HFF-Myc (cell line): ENCODE measurements at regions not wholly inside any gene's neighbourhood (a gene's known extent, or its start where the extent isn't known, plus 50 kb on each side); places are given as distances from the start of the nearest gene placed in this dataset.

ENCODE experiments used
- DNase-seq: peaks from one replicate; pipeline ENCODE4 v3.0.0-alpha.2; 2011; ENCODE audit warnings: low read depth; ENCODE audit errors: extremely low read depth
- H3K4me3 ChIP-seq: replicated peaks from 2 replicates; pipeline ENCODE4 v1.5.1; 2011; ENCODE audit warnings: low read depth, mild to moderate bottlenecking, control low read depth, low read length
- TF ChIP-seq, protein P1 (sequence below): IDR thresholded peaks from 2 replicates; pipeline ENCODE4 v1.5.1; 2012; ENCODE audit warnings: mild to moderate bottlenecking, low read depth, low read length, control low read depth; ENCODE audit errors: missing control alignments

DNA sequence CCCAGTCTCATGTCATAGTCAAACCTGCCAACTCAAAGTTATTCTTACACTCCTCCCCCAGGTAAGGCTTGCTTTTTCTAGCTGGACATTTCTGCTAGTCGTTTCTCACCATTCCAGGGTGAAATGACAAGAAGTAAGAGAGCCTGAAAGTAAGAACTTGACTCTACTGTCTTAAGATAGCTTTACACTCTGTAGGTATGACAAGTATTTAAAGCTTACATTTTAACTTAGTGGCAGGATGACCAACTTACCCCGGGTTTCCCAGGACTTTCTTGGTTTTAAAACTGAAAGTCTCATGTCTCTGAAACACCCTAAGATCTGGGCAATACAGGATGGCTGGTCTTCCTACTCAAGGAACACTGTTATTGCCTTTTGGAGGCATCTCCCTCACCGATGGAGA is 67.5 kb upstream of the PIK3R1 start:
- H3K4me3 ChIP-seq = no peak overlapping the region
- TF ChIP-seq, protein P1, sequence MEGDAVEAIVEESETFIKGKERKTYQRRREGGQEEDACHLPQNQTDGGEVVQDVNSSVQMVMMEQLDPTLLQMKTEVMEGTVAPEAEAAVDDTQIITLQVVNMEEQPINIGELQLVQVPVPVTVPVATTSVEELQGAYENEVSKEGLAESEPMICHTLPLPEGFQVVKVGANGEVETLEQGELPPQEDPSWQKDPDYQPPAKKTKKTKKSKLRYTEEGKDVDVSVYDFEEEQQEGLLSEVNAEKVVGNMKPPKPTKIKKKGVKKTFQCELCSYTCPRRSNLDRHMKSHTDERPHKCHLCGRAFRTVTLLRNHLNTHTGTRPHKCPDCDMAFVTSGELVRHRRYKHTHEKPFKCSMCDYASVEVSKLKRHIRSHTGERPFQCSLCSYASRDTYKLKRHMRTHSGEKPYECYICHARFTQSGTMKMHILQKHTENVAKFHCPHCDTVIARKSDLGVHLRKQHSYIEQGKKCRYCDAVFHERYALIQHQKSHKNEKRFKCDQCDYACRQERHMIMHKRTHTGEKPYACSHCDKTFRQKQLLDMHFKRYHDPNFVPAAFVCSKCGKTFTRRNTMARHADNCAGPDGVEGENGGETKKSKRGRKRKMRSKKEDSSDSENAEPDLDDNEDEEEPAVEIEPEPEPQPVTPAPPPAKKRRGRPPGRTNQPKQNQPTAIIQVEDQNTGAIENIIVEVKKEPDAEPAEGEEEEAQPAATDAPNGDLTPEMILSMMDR = no peak
- DNase-seq = no peak

- H3K4me3 ChIP-seq = no peak overlapping the region
- TF ChIP-seq, protein P1 = no peak
Observed at GRCh38 chr5:68147659-68148058, 67.9 kb upstream of the PIK3R1 start.

DNA sequence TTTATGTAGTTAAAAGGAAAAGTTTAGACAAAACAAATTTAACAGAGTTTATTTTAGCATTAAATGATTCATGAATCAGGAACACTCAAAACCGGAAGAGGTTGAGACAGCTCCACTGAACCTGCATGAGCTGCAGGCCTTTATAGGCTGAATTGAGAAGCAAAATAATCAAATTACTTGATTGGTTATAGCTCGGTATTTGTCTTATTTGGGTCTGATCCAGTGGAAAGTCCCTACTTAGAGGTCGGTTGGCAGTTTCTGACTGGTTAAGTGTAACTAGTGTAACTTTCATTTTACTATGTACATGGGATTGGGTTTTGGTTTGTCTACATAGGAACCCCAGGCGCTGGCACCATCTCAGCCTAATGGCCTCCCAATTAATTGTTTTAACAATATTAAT is 74.1 kb upstream of the PIK3R1 start:
- no peak overlapping the region for H3K4me3 ChIP-seq
- TF ChIP-seq, protein P1 = no peak
- no peak for DNase-seq

More at GRCh38 chr5:68147659-68148058, 67.9 kb upstream of the PIK3R1 start:
- DNase-seq = no peak

GRCh38 chr5:68140763-68141162 is 74.8 kb upstream of the PIK3R1 start:
- TF ChIP-seq, protein P1 = no peak
- no peak overlapping the region for H3K4me3 ChIP-seq
- DNase-seq = no peak

- no peak overlapping the region for H3K4me3 ChIP-seq
- no peak for DNase-seq
- TF ChIP-seq, protein P1 = no peak
Observed at GRCh38 chr5:68139611-68140441, 75.7 kb upstream of the PIK3R1 start.

DNA sequence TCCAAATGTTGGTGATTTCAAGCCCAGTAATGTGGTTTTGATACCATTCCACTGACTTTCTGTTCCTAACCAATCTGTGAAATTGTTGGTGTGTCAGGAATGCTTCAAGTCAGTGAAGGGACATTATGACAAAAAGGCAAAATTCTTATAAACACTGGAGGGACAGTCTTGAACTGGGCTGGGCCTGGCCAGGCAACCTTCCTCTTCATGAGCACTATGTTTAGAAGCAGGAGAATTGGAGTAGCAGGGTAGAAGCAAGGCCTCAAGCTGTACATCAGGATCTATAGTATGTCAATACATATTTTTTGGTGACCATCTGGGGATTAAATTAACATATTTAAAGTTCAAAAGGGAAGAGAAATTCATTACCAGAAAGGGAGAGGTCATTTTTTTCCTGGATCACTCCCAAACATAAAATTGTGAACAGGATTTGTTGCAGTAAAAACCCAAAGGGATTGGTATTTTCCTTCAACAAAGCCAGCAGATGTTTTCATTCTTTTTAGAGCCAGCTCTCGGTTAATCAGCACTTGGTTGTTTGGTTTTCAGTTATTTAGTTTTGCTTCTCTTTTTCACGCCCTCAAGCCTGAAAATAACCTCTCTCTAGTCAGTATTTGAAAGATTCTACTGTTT is 77.9 kb upstream of the PIK3R1 start:
- TF ChIP-seq, protein P1 = no peak
- H3K4me3 ChIP-seq = no peak overlapping the region
- peak; percentile 33 for DNase-seq
